HepG2 (cell line): ENCODE measurements at regions not wholly inside any gene's neighbourhood (a gene's known extent, or its start where the extent isn't known, plus 50 kb on each side); places are given as distances from the start of the nearest gene placed in this dataset.

ENCODE experiments used
- ATAC-seq: fragments of 200-7000 bp; cut with Tn5 transposase; 3 replicates; pipeline ENCODE4 v1.9.1; 2020; ENCODE audit warnings: mild to moderate bottlenecking, moderate library complexity
- BruUV-seq: library from RNA; stranded (reverse); fragments of 400-500 nt; replicated peaks from 2 replicates; lab custom pipeline; 2021; lab: Mats Ljungman, UMichigan
- CTCF ChIA-PET: fragments of 300-600 bp; formaldehyde crosslinking; extraction: SDS; loops from one replicate; lab custom pipeline; 2021; ENCODE audit warnings: low total read pairs, inconsistent platforms, low intra/inter-chr PET ratio; lab: Yijun Ruan, JAX
- POLR2A ChIA-PET: fragments of 350-600 bp; sonication (Branson Sonifier 250); formaldehyde crosslinking; loops from one replicate; lab custom pipeline; 2020; ENCODE audit warnings: antibody characterized with exemption, inconsistent platforms; lab: Yijun Ruan, JAX
- DNase-seq: peaks from one replicate; pipeline ENCODE4 v3.0.0-alpha.2; 2015; ENCODE audit warnings: low spot score
- FAIRE-seq: peaks from 3 replicates; lab custom pipeline; 2011; peaks lifted over from hg19 to GRCh38; lab: Jason Lieb, UNC
- H2AFZ ChIP-seq: one replicate; pipeline ENCODE4 v1.6.1; 2011; ENCODE audit warnings: low read length, inconsistent platforms
- H3K27ac ChIP-seq: fragments of 300-600 bp; 3 replicates; pipeline ENCODE4 v1.8.0; 2011; ENCODE audit warnings: mixed run types, mild to moderate bottlenecking, mixed read lengths, low read length, inconsistent platforms; ENCODE audit not compliant: insufficient read depth; ENCODE audit errors: extremely low read length
- H3K27me3 ChIP-seq, 2 experiments: fragments of 200-600 bp in 1 of 2; 2 replicates in 1 of 2; 3 replicates in 1 of 2; pipeline versions ENCODE4 v1.6.0 to v1.8.0; 2011; ENCODE audit warnings: low read length in 2 of 2, mild to moderate bottlenecking in 2 of 2, moderate library complexity in 2 of 2, inconsistent platforms in 1 of 2; ENCODE audit not compliant: insufficient read depth in 2 of 2, control insufficient read depth in 1 of 2
- H3K36me3 ChIP-seq, 2 experiments: fragments of 200-600 bp in 1 of 2; replicated peaks in 1 of 2; 2 replicates in 1 of 2; 3 replicates in 1 of 2; pipeline versions ENCODE4 v1.5.1 to v1.8.0; 2011; ENCODE audit warnings: low read length in 2 of 2, inconsistent platforms in 1 of 2; ENCODE audit not compliant: insufficient read depth in 2 of 2, control insufficient read depth in 1 of 2
- H3K4me1 ChIP-seq: 2 replicates; pipeline ENCODE4 v1.5.1; 2012; ENCODE audit warnings: low read length, inconsistent platforms; ENCODE audit not compliant: insufficient read depth
- H3K4me2 ChIP-seq: 2 replicates; pipeline ENCODE4 v1.6.0; 2011; ENCODE audit warnings: low read depth, low read length, inconsistent platforms
- H3K4me3 ChIP-seq, 3 experiments: fragments of 200-600 bp in 1 of 3; sonication (generic), shearing (Covaris generic) in 1 of 3; replicated peaks in 1 of 3; 2 replicates each; pipeline ENCODE4 v1.5.1; 2011 to 2016; ENCODE audit warnings: low read length in 3 of 3, inconsistent platforms in 2 of 3, low read depth in 2 of 3, mild to moderate bottlenecking in 2 of 3, control low read depth in 1 of 3, mixed read lengths in 1 of 3; ENCODE audit not compliant: insufficient read depth in 1 of 3
- H3K79me2 ChIP-seq: one replicate; pipeline ENCODE4 v1.6.1; 2011; ENCODE audit warnings: low read length, inconsistent platforms; ENCODE audit not compliant: insufficient read depth
- H3K9ac ChIP-seq: 2 replicates; pipeline ENCODE4 v1.6.0; 2011; ENCODE audit warnings: mild to moderate bottlenecking, low read depth, low read length, inconsistent platforms; ENCODE audit not compliant: insufficient read depth
- H3K9me3 ChIP-seq: 2 replicates; pipeline ENCODE4 v1.5.1; 2012; ENCODE audit warnings: mild to moderate bottlenecking, low read length
- H4K20me1 ChIP-seq: 2 replicates; pipeline ENCODE4 v1.6.0; 2011; ENCODE audit warnings: inconsistent platforms, mild to moderate bottlenecking, low read length, moderate library complexity; ENCODE audit not compliant: insufficient read depth
- CBX1 ChIP-seq: IDR thresholded peaks from one replicate; pipeline ENCODE4 v1.6.1; 2016; ENCODE audit warnings: antibody characterized with exemption, low read depth
- ELF3 ChIP-seq: IDR thresholded peaks from 2 replicates; pipeline ENCODE4 v1.6.1; 2016; ENCODE audit warnings: missing genetic modification reagents, missing compliant biosample characterization
- FOXA1 ChIP-seq, 2 experiments: fragments of 450-650 bp in 1 of 2; sonication (generic) in 1 of 2; formaldehyde crosslinking in 1 of 2; IDR thresholded peaks; 2 replicates each; pipeline versions ENCODE4 v1.4.0 to v1.6.1; 2016 to 2020; ENCODE audit warnings: missing genetic modification reagents in 1 of 2
- HOXA3 ChIP-seq: sonication (generic); formaldehyde crosslinking; IDR thresholded peaks from 2 replicates; pipeline ENCODE4 v1.5.0; 2020; ENCODE audit warnings: missing genetic modification reagents
- KAT8 ChIP-seq: IDR thresholded peaks from 2 replicates; pipeline ENCODE4 v1.6.1; 2016; ENCODE audit warnings: missing genetic modification reagents, missing compliant biosample characterization
- RBM22 ChIP-seq: fragments of 200-400 bp; formaldehyde crosslinking; optimal IDR thresholded peaks from 2 replicates; pipeline ENCODE3; 2017; ENCODE audit warnings: mild to moderate bottlenecking, low read length, moderate library complexity
- SMAD3 ChIP-seq: sonication (generic); formaldehyde crosslinking; IDR thresholded peaks from 2 replicates; pipeline ENCODE4 v1.4.0; 2020; ENCODE audit warnings: missing genetic modification reagents
- SSRP1 ChIP-seq: IDR thresholded peaks from 2 replicates; pipeline ENCODE4 v1.6.1; 2016; ENCODE audit warnings: control low read depth
- YEATS2 ChIP-seq: sonication (generic); formaldehyde crosslinking; IDR thresholded peaks from 2 replicates; pipeline ENCODE4 v1.4.0; 2020; ENCODE audit warnings: missing genetic modification reagents, borderline replicate concordance
- ZBTB20 ChIP-seq: sonication (generic); formaldehyde crosslinking; IDR thresholded peaks from 2 replicates; pipeline ENCODE4 v1.8.1; 2023; ENCODE audit warnings: missing genetic modification reagents, low read depth, mild to moderate bottlenecking, borderline replicate concordance
- ZNF326 ChIP-seq: sonication (generic); formaldehyde crosslinking; IDR thresholded peaks from 2 replicates; pipeline ENCODE4 v1.4.0; 2020; ENCODE audit warnings: missing genetic modification reagents, borderline replicate concordance
- ZNF343 ChIP-seq: sonication (generic); formaldehyde crosslinking; IDR thresholded peaks from 2 replicates; pipeline ENCODE4 v1.4.0; 2020; ENCODE audit warnings: mild to moderate bottlenecking, missing genetic modification reagents
- ZSCAN20 ChIP-seq: sonication (generic); formaldehyde crosslinking; IDR thresholded peaks from 2 replicates; pipeline ENCODE4 v1.4.0; 2020; ENCODE audit warnings: missing genetic modification reagents, mild to moderate bottlenecking, borderline replicate concordance
- WGBS: methylation state at CpG from one replicate; pipeline ENCODE4 v1.1.6; 2017; ENCODE audit warnings: low lambda C conversion rate; 5-methylcytosine and 5-hydroxymethylcytosine counted together
- in situ Hi-C: cut with HindIII; loops from 2 replicates; pipeline ENCODE4 v1.10.0; 2017; ENCODE audit warnings: low pct_unique_long_range_greater_than_20kb; ENCODE audit not compliant: extremely low pct_ligation_motif_present
- intact Hi-C: fragments of 100-400 bp; cut with micrococcal nuclease; formaldehyde crosslinking; loops from one replicate; pipeline ENCODE4 v1.10.0; 2022; ENCODE audit not compliant: unreplicated experiment
- TF ChIP-seq, protein P1 (sequence below): sonication (generic); formaldehyde crosslinking; IDR thresholded peaks from 2 replicates; pipeline ENCODE4 v1.8.0; 2022; ENCODE audit warnings: mild to moderate bottlenecking, missing genetic modification reagents; ENCODE audit not compliant: insufficient replicate concordance
- TF ChIP-seq, protein P2 (sequence below): IDR thresholded peaks from 2 replicates; pipeline ENCODE4 v1.6.1; 2018; ENCODE audit warnings: missing genetic modification reagents, mild to moderate bottlenecking, missing compliant biosample characterization
- TF ChIP-seq, protein P3 (sequence below): IDR thresholded peaks from 2 replicates; pipeline ENCODE4 v1.6.1; 2012; ENCODE audit warnings: low read depth, low read length, improper control_type of control experiment
- TF ChIP-seq, protein P4 (sequence below): sonication (generic); formaldehyde crosslinking; conservative IDR thresholded peaks from 2 replicates; pipeline ENCODE4 v1.4.0; 2020; ENCODE audit warnings: missing genetic modification reagents

DNA sequence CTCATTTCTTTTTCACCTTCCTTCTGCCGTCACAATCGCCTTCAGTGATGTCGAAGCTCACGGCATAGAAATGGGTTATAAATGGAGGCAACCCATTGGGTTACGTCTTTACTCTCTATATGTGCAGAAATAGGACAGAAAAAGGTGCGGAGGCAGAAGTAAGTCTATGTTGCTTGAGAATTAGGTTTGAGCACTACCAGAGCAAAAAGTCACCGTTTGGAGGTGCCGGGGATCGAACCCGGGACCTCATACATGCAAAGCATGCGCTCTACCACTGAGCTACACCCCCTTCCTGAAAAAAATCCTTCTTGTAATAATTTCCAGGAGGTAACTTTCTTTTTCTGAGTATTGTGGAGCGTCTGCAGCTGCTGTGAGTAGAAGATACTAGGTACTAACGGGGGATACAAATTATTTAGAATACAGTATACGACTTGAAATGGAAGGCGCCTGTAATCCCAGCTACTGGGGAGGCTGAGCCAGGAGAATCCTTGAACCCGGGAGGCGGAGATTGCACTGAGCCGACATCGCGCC lies 134.2 kb downstream of the TRIM27 start:
- peak; percentile 80 for DNase-seq
- intact Hi-C loops, result no loop called here
- peak; percentile 71 for FAIRE-seq
- in situ Hi-C loops, result no loop called here
- Histone ChIP-seq H3K9ac (peak overlapping the region; percentile 20; the same call in 1 of the 2 replicates), H3K36me3 (no peaks in the 10 kb centered on the region), H2AFZ (peak overlapping the region; percentile 6), H3K9me3 (0 out of 2 replicates have a peak, but pooled peaks cover 3% of the 10 kb centered on the region), H3K27me3 (peaks cover 6 to 41% of the 10 kb centered on the region in 2 experiments), H3K79me2 (no peaks in the 10 kb centered on the region), H3K4me1 (peaks cover 44% of the 10 kb centered on the region), H3K27ac (no peak overlapping the region), H3K4me3 (peak overlapping the region; percentile 66 to 81 (median 76)), H4K20me1 (no peaks in the 10 kb centered on the region), H3K4me2 (peak overlapping the region; percentile 74)
- ATAC-seq, result peak; percentile 42
- WGBS, result 18% methylated on average over 20 of the region's 20 CpGs
- no TSS peak for BruUV-seq
- ChIA-PET CTCF (no interaction called here), POLR2A (interaction anchor here (1.5 kb wide), 1 partner anchor 31 kb away, joined by 3 read pairs; no protein-coding TSS in a partner anchor)
- TF ChIP-seq RBM22, result peak; percentile 76
- no peak for TF ChIP-seq FOXA1 (IDR thresholded peaks at IDR 0.05)
- no peak for TF ChIP-seq FOXA1 (CRISPR knock-in tag; IDR thresholded peaks at IDR 0.05)
- TF ChIP-seq, protein P1, sequence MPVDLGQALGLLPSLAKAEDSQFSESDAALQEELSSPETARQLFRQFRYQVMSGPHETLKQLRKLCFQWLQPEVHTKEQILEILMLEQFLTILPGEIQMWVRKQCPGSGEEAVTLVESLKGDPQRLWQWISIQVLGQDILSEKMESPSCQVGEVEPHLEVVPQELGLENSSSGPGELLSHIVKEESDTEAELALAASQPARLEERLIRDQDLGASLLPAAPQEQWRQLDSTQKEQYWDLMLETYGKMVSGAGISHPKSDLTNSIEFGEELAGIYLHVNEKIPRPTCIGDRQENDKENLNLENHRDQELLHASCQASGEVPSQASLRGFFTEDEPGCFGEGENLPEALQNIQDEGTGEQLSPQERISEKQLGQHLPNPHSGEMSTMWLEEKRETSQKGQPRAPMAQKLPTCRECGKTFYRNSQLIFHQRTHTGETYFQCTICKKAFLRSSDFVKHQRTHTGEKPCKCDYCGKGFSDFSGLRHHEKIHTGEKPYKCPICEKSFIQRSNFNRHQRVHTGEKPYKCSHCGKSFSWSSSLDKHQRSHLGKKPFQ (CRISPR knock-in tag), result no peak
- 0 out of 2 replicates have a peak, but pooled peaks have one; percentile 32 for TF ChIP-seq ZSCAN20
- TF ChIP-seq, protein P2, sequence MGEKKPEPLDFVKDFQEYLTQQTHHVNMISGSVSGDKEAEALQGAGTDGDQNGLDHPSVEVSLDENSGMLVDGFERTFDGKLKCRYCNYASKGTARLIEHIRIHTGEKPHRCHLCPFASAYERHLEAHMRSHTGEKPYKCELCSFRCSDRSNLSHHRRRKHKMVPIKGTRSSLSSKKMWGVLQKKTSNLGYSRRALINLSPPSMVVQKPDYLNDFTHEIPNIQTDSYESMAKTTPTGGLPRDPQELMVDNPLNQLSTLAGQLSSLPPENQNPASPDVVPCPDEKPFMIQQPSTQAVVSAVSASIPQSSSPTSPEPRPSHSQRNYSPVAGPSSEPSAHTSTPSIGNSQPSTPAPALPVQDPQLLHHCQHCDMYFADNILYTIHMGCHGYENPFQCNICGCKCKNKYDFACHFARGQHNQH (CRISPR knock-in tag), result peak; percentile 79
- 0 out of 2 replicates have a peak, but pooled peaks have one; percentile 31 for TF ChIP-seq ZBTB20
- TF ChIP-seq ELF3 (CRISPR knock-in tag), result 0 out of 2 replicates have a peak, but pooled peaks have one; percentile 48
- TF ChIP-seq KAT8 (CRISPR knock-in tag), result peak; percentile 32; the same call in 1 of the 2 replicates
- TF ChIP-seq, protein P3, sequence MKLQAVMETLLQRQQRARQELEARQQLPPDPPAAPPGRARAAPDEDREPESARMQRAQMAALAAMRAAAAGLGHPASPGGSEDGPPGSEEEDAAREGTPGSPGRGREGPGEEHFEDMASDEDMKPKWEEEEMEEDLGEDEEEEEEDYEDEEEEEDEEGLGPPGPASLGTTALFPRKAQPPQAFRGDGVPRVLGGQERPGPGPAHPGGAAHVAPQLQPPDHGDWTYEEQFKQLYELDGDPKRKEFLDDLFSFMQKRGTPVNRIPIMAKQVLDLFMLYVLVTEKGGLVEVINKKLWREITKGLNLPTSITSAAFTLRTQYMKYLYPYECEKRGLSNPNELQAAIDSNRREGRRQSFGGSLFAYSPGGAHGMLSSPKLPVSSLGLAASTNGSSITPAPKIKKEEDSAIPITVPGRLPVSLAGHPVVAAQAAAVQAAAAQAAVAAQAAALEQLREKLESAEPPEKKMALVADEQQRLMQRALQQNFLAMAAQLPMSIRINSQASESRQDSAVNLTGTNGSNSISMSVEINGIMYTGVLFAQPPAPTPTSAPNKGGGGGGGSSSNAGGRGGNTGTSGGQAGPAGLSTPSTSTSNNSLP, result no peak
- TF ChIP-seq SSRP1 (CRISPR knock-in tag), result peak; percentile 61; the same call in 1 of the 2 replicates
- TF ChIP-seq ZNF326 (CRISPR knock-in tag), result no peak
- TF ChIP-seq, protein P4, sequence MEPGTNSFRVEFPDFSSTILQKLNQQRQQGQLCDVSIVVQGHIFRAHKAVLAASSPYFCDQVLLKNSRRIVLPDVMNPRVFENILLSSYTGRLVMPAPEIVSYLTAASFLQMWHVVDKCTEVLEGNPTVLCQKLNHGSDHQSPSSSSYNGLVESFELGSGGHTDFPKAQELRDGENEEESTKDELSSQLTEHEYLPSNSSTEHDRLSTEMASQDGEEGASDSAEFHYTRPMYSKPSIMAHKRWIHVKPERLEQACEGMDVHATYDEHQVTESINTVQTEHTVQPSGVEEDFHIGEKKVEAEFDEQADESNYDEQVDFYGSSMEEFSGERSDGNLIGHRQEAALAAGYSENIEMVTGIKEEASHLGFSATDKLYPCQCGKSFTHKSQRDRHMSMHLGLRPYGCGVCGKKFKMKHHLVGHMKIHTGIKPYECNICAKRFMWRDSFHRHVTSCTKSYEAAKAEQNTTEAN (CRISPR knock-in tag), result 0 out of 2 replicates have a peak, but pooled peaks have one; percentile 8
- 0 out of 2 replicates have a peak, but pooled peaks have one; percentile 30 for TF ChIP-seq SMAD3
- TF ChIP-seq ZNF343 (CRISPR knock-in tag), result no peak
- TF ChIP-seq CBX1, result peak; percentile 41
- TF ChIP-seq HOXA3 (CRISPR knock-in tag), result peak; percentile 33; the same call in 1 of the 2 replicates
- peak; percentile 17; the same call in 1 of the 2 replicates for TF ChIP-seq YEATS2 (CRISPR knock-in tag)
